Uterus (tissue), 3 donors: ENCODE measurements at regions not wholly inside any gene's neighbourhood (a gene's known extent, or its start where the extent isn't known, plus 50 kb on each side); places are given as distances from the start of the nearest gene placed in this dataset.

Experiments
- DNase-seq, 2 donors: peaks; one replicate each; pipeline ENCODE4 v3.0.0-alpha.2; 2019 to 2020
- H3K27ac ChIP-seq, 2 donors: fragments of 200-600 bp; sonication (generic); 1 replicate in 1 of 2; 2 replicates in 1 of 2; pipeline ENCODE4 v1.5.1; 2016 to 2018
- H3K27me3 ChIP-seq, 2 donors: fragments of 200-600 bp; sonication (generic); one replicate each; pipeline ENCODE4 v1.5.1; 2018 to 2019; ENCODE audit warnings: control low read depth in 1 of 2
- H3K36me3 ChIP-seq, 2 donors: fragments of 200-600 bp; sonication (generic); one replicate each; pipeline ENCODE4 v1.5.1; 2019; ENCODE audit warnings: control low read depth in 1 of 2
- H3K4me1 ChIP-seq, 2 donors: fragments of 200-600 bp; sonication (generic); one replicate each; pipeline ENCODE4 v1.5.1; 2018 to 2019; ENCODE audit warnings: control low read depth in 1 of 2
- H3K4me3 ChIP-seq, 2 donors: fragments of 200-600 bp; sonication (generic); 1 replicate in 1 of 2; 2 replicates in 1 of 2; pipeline ENCODE4 v1.5.1; 2018 to 2019; ENCODE audit warnings: mild to moderate bottlenecking in 1 of 2
- H3K9me3 ChIP-seq, 2 donors: fragments of 200-600 bp; sonication (generic); one replicate each; pipeline ENCODE4 v1.5.1; 2019; ENCODE audit warnings: control low read depth in 1 of 2
- CTCF ChIP-seq, 4 experiments: fragments of 200-600 bp in 2 of 4; fragments of 450-650 bp in 2 of 4; sonication (generic) in 2 of 4; IDR thresholded peaks; one replicate each; pipeline ENCODE4 v1.5.1; 2016 to 2019; ENCODE audit warnings: antibody characterized with exemption in 4 of 4, mild to moderate bottlenecking in 2 of 4, moderate library complexity in 1 of 4
- POLR2A ChIP-seq, 2 donors: fragments of 450-650 bp; IDR thresholded peaks; one replicate each; pipeline ENCODE4 v1.6.1; 2016; ENCODE audit warnings: antibody characterized with exemption in 2 of 2, mild to moderate bottlenecking in 1 of 2, moderate library complexity in 1 of 2
- intact Hi-C: fragments of 100-400 bp; cut with DNase I; formaldehyde crosslinking; loops from one replicate; pipeline ENCODE4 v1.15.1; 2023; ENCODE audit warnings: low total_unique reads
- donor health status: DM: yes; HTN: yes; CAD: no.

DNA sequence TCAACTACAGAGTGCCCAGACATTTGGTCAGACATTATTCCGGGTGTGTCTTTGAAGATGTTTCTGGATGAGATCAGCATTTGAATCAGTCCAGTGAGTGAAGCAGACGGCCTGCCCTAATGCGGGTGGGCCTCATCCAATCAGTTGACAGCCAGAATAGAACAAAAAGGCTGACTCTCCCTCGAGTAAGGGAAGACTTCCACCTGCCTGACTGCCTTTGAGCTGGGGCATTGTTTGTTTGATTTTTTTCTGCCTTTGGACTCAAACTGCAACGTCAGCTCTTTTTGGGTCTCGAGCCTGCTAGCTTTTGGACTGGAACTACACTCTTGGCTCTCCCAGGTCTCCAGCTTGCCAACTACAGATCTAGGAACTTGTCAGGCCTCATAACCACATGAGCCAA, 111.7 kb upstream of the AGAP1 start:
- no peak for DNase-seq

DNA sequence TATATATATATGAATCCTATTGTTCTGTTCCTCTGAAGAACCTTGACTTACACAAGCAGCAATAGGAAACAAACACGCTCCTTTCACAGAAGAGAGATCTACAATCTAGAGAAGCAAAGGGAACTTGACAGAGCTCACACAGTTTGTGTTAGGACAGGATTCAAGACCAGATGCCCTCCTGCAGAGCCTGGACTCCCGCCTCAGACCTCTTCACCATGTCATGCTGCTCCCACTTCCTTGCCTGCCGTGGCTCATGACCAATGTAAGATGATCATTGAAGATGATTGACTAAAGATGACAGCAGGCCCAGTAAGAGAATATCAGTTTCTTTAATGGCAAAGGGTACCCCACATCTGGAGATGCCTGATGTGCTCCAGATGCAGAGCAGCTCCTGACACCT, 111.2 kb upstream of the AGAP1 start:
- intact Hi-C loops: no loop called here
- no peaks in the 10 kb centered on the region for H3K9me3 ChIP-seq

More for the DNA sequence above, 111.7 kb upstream of the AGAP1 start:
- H3K27me3 ChIP-seq: no peaks in the 10 kb centered on the region
- H3K36me3 ChIP-seq: no peaks in the 10 kb centered on the region
- H3K4me3 ChIP-seq: no peak overlapping the region
- H3K9me3 ChIP-seq: no peaks in the 10 kb centered on the region
- no peak overlapping the region for H3K27ac ChIP-seq
- H3K4me1 ChIP-seq: no peaks in the 10 kb centered on the region
- TF ChIP-seq CTCF (IDR thresholded peaks at IDR 0.05) (no peak), POLR2A (IDR thresholded peaks at IDR 0.05) (no peak)
- intact Hi-C loops: no loop called here

GRCh38 chr2:235383272-235383843, 110.5 kb upstream of the AGAP1 start:
- H3K36me3 ChIP-seq: no peaks in the 10 kb centered on the region

More for the DNA sequence above, 111.2 kb upstream of the AGAP1 start:
- no peak for DNase-seq
- no peaks in the 10 kb centered on the region for H3K4me1 ChIP-seq
- H3K4me3 ChIP-seq: no peak overlapping the region
- H3K27me3 ChIP-seq: no peaks in the 10 kb centered on the region
- H3K27ac ChIP-seq: no peak overlapping the region
- H3K36me3 ChIP-seq: no peaks in the 10 kb centered on the region
- TF ChIP-seq POLR2A (IDR thresholded peaks at IDR 0.05): no peak
- no peak for TF ChIP-seq CTCF (IDR thresholded peaks at IDR 0.05)

GRCh38 chr2:235384624-235385023, 109.2 kb upstream of the AGAP1 start:
- no peaks in the 10 kb centered on the region for H3K36me3 ChIP-seq
- TF ChIP-seq CTCF (IDR thresholded peaks at IDR 0.05) (no peak), POLR2A (IDR thresholded peaks at IDR 0.05) (no peak)
- no peaks in the 10 kb centered on the region for H3K4me1 ChIP-seq
- H3K9me3 ChIP-seq: no peaks in the 10 kb centered on the region
- H3K27me3 ChIP-seq: no peaks in the 10 kb centered on the region
- intact Hi-C loops: no loop called here
- no peak overlapping the region for H3K4me3 ChIP-seq
- no peak overlapping the region for H3K27ac ChIP-seq
- DNase-seq: no peak

More at GRCh38 chr2:235383272-235383843, 110.5 kb upstream of the AGAP1 start:
- no peak for DNase-seq
- no peaks in the 10 kb centered on the region for H3K9me3 ChIP-seq
- TF ChIP-seq CTCF (IDR thresholded peaks at IDR 0.05): no peak
- no peak for TF ChIP-seq POLR2A (IDR thresholded peaks at IDR 0.05)
- H3K4me3 ChIP-seq: no peak overlapping the region
- intact Hi-C loops: no loop called here
- no peaks in the 10 kb centered on the region for H3K4me1 ChIP-seq
- no peaks in the 10 kb centered on the region for H3K27me3 ChIP-seq
- H3K27ac ChIP-seq: no peak overlapping the region

DNA sequence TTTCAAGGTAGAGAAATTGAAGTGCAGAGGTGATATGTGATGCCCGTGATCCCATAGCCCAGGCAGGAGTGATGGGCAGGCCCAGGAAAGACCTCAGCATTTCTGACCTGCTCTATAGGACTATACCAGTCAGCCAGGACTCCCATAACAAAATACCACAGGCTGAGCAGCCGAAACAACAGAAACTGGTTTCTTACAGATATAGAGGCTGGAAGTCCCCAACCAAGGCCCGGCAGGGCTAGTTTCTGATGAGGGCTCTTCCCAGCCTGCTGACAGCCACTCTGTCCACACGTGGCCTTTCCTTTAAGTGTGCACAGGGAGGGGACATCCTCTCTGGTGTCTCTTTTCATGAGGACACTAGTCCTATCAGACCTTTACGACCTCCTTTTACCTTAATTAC, 104.2 kb upstream of the AGAP1 start:
- Histone ChIP-seq H3K4me1 (no peaks in the 10 kb centered on the region), H3K4me3 (no peak overlapping the region), H3K36me3 (no peaks in the 10 kb centered on the region), H3K27me3 (no peaks in the 10 kb centered on the region), H3K9me3 (no peaks in the 10 kb centered on the region), H3K27ac (no peak overlapping the region)
- intact Hi-C loops: no loop called here
- DNase-seq: no peak
- TF ChIP-seq CTCF (IDR thresholded peaks at IDR 0.05) (no peak), POLR2A (IDR thresholded peaks at IDR 0.05) (no peak)
